Effector CD8-positive, alpha-beta T cell (primary cell): ENCODE measurements at regions not wholly inside any gene's neighbourhood (a gene's known extent, or its start where the extent isn't known, plus 50 kb on each side); places are given as distances from the start of the nearest gene placed in this dataset.

Experiments used
- DNase-seq: peaks from one replicate; lab custom pipeline; 2025; lab: John Stamatoyannopoulos, UW

DNA sequence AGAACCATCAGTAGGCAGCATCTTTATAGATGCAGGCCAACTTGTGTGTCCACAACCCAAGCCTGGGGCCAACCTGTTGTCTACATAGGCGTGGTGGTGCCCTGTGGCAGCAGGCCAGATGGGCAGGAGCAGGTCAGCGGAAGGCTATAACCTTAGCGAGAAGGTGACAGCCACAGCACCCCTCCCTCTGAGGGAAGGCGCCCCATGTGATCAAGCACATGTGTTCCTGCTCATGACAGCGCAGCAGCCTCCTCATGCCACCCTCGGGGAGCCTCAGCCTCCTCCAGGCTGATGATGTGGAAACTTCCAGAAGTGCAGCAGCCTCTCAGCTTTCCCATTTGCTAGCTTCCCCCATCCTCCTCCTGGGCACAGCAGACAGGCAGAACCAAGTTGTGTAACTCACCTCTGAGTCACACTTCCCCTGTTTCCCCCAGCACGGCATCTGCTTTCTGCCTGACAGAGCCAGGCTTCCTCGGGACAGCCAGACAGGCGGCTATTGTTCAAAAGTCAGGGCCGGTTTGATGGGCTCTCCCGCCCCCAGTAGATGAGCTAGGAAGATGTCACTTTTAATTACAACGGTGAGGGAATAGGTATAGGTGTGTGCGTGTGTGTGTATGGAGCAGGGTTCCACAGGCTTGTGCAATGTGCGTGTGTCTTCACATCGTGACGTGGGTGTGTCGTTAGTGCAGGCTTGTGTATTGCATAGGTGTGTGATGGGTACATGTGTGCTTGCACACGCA, 312.0 kb upstream of the ZMIZ1 start:
- no peak for DNase-seq

DNA sequence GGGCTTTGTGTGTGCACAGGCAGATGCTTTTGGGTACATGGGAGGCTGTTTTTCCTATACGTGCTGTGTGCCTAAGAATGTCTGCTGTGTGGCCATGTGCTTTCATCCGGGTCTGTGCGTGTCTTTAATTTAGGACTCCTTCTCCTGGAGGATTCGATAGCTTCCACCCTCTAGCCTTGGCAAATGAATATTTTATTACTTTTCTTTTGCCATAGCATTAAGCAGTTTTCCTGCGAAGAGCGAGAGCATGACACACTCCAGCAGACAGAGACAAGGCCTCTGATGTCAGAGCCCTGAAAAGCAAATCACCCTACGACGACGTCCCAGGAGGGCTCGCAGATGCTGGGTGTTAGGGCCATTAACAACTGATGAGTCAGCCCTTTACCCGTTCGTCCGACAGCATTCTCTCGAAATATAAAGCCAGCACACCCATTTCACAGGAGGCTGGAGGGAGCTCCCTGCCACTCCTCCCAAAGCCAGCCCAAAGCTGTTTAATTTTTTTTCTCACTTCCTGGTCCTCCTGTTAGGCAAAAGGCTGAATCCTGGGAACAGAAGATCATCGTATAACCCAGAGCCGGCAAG, 311.3 kb upstream of the ZMIZ1 start:
- no peak for DNase-seq

DNA sequence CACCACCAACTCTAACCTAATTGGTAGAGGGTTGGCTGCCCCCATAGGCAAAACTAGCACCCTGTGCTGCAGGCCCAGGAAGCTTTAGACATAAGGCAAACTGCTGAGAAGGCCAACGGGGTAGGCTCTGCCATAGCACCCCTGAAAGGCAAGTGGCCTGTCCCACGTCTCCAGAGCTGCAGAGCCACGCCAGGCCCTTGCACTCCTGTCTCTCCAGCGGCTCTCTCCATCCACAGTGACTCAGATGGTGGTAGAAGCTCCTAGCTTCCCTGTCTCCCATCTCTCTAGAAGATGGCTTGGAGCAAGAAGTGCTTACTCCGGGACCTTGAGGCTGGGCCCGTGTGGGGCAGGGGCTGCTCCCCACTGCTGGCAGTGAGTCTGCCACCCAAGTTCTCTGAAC, 310.6 kb upstream of the ZMIZ1 start:
- DNase-seq = no peak

DNA sequence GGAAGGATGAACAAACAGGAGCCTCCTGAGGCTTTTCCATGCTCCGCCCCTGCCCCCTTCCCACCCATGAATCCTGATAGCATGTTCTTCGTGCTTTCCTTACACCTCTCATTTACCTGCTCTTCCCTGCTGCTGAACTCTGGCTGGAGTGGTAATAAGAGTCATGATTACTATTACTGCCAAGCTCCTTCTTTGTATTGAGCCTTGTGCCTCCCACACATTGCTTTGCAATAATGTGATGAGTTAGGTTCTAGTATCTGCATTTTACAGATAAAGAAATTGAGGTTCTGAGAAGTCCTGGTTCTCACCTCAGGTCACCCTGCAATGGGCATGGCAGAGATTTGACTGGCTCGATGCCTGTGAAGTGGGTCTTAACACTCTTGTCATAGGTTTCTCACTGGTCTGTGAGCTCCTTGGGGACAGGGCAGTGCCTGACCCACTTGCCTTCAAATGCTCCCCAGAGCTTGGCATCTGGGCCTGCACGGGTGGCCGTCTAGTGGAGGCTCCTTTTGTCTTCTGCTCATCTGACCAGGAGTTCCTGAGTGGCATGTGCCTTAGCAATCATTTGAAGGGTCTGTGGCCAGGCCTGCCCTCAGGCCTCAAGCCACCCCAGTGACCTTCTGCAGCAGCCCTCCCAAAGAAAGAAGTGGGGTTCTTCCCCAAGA, 309.2 kb upstream of the ZMIZ1 start:
- DNase-seq = no peak

DNA sequence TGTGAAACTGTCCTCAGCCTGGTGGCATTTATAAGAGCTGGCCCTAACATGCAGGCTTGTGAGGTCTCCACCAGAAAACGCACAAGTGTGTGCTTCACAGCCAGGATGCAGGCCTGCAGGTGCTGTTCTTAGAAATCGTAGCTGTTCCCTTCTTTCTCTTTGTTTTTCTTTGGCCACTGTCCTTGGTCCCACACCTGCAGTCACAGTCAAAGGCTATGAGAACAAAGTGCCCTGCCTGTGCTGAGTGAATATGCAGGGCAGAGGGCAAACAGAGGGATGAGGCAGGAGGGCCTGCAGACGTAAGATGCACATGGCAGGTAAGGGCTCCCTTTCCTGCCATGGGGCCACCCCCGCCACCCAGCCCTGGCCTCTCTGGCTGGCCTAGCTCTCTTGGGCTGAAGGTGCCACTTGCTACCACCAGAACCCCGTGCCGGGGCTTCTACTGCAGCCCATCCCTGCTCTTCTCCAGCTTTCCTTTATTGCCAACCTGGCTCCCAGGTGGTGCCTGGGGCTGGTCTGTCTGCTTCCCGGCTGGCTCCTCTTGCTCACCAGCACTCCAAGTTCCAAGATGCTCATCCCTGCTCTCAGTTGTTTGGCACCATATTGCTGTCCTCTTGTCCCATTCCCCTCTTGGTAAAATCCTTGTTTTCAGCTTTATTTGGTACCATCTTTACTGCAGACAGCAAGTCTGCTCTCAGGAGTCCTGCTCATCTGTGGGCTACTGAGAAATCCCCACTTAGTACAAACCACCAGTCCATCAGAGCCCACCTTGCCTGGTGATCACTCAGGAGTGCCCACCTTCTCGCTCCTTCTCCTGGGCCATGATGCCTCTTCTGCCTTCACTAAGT, 308.1 kb upstream of the ZMIZ1 start:
- DNase-seq = no peak

DNA sequence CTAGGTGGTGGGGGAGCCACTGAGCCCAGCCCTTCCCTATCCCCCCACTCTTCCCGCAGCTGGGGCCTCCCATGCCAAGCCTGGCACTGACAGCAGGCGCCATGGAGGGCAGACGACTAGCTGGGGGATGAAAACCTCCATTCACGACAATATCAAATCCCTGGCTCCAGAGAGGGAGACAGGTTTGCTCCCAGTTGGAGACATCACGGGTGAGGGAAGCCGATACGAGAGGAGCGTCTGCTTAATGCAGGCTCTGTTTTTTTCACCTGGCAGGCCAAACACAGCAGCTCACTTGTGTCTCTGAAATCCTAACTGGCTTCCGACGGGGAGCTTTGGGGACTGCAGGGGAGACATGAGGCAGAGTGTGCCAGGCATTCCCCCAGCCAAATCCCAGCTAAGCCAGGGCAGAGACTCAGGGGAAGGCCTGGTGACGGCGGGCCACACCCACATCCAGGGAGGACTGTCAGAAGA, 307.4 kb upstream of the ZMIZ1 start:
- DNase-seq = no peak

DNA sequence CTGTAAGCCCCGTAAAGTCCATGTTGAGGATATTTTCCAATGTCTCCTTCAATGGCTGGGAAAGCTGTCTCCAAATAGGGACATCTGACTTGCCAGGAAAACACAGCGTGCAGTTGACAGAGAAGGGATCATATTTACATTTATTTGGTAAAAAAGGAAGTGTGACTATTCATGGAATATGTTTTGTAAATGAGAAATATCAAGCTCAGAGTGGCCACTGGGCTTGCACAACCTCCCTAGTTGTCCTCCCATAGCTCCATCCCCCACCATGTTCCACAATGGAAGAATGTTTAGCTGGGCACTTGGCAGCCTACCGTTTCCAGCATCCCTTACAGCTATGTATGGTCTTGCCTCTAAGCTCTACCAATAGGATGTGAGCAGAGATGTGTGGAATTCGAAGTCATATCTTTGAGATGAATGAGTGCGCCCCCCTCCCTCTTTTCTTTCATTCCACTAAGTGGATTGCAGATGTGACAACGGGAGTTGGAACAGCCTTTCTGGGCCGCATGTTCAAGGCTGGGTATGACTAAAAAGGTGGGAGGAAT, 306.6 kb upstream of the ZMIZ1 start:
- no peak for DNase-seq

DNA sequence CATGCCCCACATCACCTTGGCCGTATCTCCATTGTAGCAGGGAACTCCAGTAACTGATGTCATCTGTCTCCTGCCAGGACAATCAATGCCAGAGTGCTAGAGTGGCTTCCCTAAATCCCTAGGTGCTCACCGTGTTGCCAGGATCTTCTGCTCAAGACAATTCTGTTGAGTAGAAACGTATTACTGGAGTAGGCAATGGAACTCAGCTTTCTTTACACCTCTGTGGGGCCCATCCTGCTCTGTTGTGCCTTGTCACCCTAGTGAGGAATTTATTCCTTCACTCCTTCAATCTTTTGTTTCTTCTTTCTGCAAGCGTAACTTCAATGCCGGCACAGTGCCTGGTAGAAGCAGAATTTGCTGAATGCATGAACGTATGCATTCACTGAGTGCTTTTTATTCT, 305.5 kb upstream of the ZMIZ1 start:
- no peak for DNase-seq

DNA sequence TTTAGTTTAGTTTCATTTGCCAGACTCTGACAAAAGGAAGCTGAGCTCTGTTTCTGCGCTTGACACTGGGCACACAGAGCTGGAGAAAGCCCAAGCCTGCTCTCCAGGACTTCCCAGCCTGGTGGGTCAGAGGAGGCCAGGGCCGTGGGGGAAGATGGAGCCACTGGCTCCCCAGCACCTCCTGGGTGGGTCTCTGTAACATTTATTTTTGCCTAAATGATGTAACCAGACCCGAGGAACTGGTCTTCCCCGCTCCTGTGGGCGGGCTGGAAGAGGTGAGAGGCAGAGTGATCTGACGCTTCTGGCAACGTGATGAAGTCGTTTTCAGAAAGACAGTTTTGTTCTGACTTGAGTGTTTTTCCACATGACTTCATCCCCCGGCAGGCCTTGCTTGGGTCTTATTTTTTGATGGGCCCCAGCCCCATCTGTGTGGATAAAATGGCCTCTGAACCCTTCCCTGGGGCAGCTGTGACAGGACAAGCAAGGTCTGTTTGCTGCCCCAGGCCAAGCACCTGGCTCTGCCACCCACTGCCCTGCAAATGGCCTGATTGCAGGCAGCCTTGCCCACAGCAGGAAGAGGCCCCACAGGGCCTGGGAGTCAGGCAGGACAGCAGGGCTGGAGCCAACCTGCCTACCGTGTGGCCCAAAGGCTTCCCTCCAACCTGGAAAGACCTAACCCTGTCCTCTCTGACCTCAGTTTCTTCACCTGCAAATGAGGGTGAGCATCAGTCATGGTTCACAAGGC, 304.9 kb upstream of the ZMIZ1 start:
- DNase-seq = no peak

DNA sequence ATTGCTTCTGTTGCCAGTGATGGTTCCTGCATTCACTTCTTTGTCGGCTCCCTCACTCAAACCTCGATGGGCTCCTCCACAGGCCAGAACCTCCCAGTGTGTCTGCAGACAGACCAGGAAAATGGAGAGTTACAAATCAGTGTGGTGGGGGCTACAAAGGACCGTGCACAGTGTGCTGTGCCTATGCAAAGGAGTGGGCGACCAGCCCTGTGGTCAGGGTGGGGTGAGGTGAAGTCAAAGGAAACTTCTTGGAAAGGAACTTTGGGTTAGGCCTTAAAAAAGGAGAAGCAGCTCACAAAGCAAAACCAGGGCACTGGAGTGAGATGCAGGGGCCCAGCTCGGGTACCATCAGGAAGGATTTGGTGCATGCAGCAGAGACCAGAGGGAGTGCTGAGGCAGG, 304.3 kb upstream of the ZMIZ1 start:
- DNase-seq = no peak

DNA sequence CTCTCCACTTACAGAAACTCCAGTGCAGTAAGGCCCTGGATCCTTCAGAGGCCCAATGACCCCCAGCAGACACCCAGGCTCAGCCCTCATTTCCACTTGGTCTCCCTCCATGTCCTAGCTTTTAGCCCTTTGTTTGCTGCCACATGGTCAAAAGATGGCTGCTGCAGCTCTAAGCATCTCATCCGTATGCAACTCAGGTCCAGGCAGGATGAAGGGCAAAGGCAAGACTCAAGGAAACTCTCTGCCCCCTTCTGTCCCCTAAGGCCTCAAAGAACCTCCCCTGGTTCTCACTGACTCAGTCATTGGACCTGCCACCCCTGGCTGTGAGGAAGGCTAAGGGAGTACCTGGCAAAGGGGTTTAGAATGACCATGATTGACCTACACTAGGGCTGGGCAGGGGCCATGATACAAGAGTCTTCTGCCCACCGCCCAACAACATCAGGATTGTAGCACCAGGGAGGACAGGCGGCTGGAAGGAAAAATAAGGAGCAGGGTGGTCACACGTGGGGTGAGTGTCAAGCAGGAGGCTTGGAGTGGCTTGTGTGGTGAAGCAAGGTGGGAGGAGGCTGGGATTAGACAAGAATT, 303.8 kb upstream of the ZMIZ1 start:
- DNase-seq = no peak

DNA sequence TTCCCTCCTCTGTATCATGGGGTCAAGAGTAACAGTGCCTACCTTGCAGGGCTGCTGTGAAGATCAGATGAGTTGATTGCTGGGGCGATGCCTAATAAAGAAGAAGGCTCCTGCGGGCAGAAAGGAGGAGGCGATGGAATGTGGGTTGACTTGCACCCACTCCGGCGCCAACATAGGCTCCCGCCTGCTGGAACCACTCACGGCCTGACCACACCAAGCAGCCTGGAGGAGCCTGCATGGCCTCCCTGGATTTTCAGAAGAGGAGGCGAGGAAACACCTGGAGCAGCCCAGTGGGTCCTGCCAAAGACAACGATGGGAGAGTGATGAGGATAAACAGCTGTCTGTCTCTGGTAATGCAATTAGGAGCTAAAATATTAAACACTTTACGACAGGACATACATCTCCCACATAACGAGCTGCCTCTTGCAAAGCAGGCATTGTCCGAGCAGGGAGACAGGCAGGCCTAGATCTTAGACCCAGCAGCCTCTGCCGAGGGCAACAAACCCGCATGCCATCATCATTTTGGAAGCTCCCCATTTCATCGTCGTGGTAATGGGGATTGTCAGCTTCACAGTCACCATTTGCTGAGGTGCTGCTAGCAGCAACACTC, 302.9 kb upstream of the ZMIZ1 start:
- no peak for DNase-seq

DNA sequence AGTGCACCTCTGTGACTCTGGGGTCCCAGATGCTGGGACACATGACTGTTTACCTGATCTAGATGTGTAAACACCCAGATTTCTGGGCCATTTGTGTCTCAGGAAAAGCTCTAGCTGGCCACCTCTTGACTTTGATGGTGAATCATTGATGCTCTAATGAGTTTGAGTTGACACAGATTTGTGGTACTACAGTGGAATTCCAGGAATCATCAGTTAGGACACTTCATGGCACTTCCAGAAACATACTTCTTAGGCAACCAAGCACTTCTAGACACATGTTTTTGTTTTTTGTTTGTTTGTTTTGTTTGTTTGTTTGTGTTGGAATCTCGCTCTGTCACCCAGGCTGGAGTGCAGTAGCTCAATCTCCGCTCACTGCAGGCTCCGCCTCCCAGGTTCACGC, 302.2 kb upstream of the ZMIZ1 start:
- DNase-seq = no peak

DNA sequence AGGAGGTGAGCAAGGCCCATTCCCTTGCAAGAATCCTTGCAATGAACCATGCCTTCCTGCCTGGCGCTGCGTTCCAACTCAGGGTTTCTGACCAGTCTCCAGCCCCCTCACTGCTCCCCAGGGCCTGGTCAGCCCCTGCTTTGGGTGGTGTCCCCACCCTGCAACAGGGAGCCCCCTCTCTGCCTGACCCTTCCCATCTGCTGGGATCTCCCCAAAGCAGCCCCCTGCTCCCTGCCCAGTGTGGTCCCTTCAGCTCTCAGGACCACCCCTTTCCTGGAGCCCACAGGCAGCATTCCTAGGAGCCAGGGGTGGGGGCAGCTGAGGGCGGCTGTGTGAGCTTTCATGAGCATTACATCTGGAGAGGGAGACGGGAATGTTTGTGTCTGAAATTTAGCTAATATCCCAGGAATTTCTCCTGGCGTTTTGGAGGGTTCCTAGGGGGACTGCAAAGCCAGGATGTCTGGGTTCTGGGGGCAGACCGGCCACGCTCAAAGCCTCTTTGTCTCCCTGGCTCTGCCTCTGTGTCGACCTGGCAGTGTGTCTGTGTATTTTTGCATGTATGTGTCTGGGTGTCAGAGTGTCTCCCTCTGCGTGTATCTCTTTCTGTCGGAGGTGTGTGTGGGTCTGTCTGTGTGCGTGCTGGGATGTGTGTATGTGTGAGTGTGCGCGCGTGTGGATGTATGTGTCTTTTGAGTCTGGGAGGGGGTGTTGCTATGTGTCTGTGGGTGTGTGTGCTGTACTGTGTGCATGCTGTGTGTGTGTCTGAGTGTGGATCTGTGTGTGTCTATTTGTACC, 300.5 kb upstream of the ZMIZ1 start:
- DNase-seq = no peak

DNA sequence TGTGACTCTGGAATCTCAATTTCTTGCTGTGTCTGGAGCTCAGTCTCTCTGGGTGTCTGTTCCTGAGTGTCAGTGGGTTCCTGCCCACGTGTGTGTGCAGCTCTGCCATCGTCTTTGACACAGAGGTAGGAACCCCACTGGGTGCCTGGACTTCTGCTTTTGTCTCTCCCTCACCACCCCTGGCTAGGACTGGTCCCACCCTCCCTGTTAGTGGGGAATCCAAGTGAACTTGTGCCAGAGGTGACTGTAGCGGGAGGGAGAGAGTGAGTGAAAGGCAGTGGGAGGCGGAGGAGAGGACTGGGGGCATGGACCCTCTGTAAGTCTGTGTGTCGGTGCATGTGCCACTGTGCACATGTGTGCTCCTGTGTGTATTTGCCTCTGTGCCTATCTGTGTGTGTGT, 299.9 kb upstream of the ZMIZ1 start:
- no peak for DNase-seq

DNA sequence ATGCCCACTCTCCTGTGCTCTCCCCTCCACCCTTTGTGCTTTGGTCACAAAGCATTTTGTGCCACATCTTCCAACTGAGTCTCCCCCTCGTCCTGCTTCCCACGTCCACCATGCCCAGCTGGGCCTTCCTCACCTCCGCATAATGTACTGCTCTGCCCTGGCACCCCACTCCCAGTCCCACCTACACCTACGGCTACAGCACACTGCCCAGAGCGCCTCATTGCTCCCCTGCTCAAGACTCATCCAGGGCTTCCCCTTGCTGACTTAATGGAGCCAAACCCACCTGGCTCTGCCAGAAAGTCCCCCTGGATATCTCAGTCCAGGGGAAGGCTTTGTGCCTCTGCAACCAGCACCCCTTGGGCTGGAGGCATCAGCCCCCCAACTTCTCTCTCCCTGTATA, 299.2 kb upstream of the ZMIZ1 start:
- no peak for DNase-seq

DNA sequence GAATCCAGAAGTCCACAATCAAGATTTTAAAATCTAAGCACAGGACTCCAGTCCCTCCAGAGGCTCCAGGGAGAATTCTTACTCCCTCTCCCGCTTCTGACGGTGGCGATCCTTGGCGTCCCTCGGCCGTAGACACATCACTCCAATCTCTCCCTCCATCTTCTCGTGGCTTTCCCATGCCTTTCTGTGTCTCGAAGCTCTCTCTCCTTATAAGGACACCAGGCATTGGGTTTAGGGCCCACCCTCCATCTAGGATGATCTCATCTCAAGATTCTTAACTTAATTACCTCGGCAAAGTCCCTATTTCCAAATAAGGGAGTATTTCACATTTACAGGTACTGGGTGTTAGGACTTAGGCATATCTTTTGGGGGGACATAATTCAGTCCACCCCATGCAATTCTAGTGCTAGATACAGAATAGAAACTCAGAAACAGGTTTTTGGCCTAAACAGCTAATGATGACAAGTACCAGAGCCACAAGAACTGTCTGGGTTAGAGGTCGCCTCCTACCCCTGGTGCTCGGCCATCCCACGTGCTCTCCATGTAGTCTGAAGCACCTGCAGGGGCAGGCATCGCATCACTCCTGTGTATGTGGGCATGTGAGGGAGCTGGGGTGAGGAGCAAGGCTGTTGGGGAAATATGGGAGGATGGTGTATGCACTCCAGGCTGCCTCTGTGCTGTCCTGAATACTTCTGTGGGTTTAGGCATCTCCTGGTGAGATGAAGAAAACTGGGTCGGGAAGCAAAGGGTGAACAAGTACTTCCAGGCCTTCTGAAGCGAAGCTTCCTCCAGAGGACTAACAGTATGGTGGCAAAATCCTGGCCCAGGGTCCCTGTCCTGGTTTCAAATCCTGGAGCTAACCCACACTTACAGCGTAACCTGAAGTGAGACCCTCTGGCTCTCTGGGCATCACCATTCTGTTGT, 298.3 kb upstream of the ZMIZ1 start:
- DNase-seq = no peak

DNA sequence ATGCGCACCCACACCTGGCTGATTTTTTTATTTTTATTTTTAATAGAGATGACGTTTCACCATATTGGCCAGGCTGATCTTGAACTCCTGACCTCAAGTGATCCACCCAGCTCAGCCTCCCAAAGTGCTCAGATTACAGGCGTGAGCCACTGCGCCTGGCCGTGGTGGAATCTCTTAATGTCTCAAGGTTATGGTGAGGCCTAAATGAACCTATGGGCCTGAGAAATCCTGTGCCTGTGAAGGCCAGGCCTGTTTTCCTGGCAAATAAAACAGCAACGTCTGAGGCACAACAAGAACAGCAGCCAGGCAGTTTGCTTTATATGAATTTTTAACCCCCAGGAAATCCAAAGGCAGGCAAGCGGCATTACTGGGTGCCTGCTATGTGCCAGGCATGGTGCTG, 297.5 kb upstream of the ZMIZ1 start:
- DNase-seq = no peak
